IMR-90 (cell line): ENCODE measurements at regions not wholly inside any gene's neighbourhood (a gene's known extent, or its start where the extent isn't known, plus 50 kb on each side); places are given as distances from the start of the nearest gene placed in this dataset.

Source experiments
- CEBPB ChIP-seq: IDR thresholded peaks from 2 replicates; pipeline ENCODE4 v1.6.1; 2012; ENCODE audit warnings: low read depth, low read length, improper control_type of control experiment
- MAFK ChIP-seq: IDR thresholded peaks from 2 replicates; pipeline ENCODE4 v1.6.1; 2012; ENCODE audit warnings: low read depth, low read length, improper control_type of control experiment
- POLR2A ChIP-seq: IDR thresholded peaks from 2 replicates; pipeline ENCODE4 v1.6.1; 2012; ENCODE audit warnings: mild to moderate bottlenecking, low read depth, low read length
- RCOR1 ChIP-seq: IDR thresholded peaks from 2 replicates; pipeline ENCODE4 v1.6.1; 2012; ENCODE audit warnings: mild to moderate bottlenecking, low read length, improper control_type of control experiment; ENCODE audit not compliant: insufficient replicate concordance
- RFX5 ChIP-seq: IDR thresholded peaks from 2 replicates; pipeline ENCODE4 v1.8.0; 2012; ENCODE audit warnings: low read depth, mild to moderate bottlenecking, low read length, moderate library complexity
- SMC3 ChIP-seq: fragments of 150-350 bp; IDR thresholded peaks from 2 replicates; pipeline ENCODE4 v1.6.1; 2016; ENCODE audit warnings: low read depth, mild to moderate bottlenecking, antibody characterized with exemption, low read length, moderate library complexity
- TF ChIP-seq, protein P1 (sequence below): conservative IDR thresholded peaks from 2 replicates; pipeline ENCODE4 v1.5.1; 2012; ENCODE audit warnings: mild to moderate bottlenecking, low read depth, low read length, improper control_type of control experiment
- TF ChIP-seq, protein P2 (sequence below): fragments of 150-350 bp; IDR thresholded peaks from 2 replicates; pipeline ENCODE4 v1.6.1; 2017; ENCODE audit warnings: mild to moderate bottlenecking, antibody characterized with exemption, low read length, low read depth

DNA sequence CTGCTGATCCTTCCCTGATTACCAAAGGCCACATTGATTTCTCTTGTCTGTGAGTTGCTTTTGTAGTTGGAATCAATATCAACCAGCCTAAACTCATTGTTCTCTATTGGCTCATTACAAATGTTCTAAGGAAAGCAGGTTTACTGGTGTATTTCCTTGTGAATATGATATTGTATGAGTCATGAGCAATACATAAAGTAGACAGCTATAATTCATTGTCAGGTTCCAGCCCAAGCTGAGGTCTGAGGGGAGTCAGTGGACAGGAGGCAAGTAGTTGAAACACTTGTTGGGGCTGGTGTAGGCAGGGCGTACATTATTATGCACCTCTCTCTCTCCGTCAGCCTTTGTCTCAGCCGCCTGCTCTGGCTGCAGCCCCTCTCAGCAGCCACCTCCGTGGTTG, 451.7 kb downstream of the IPMK start:
- TF ChIP-seq, protein P1, sequence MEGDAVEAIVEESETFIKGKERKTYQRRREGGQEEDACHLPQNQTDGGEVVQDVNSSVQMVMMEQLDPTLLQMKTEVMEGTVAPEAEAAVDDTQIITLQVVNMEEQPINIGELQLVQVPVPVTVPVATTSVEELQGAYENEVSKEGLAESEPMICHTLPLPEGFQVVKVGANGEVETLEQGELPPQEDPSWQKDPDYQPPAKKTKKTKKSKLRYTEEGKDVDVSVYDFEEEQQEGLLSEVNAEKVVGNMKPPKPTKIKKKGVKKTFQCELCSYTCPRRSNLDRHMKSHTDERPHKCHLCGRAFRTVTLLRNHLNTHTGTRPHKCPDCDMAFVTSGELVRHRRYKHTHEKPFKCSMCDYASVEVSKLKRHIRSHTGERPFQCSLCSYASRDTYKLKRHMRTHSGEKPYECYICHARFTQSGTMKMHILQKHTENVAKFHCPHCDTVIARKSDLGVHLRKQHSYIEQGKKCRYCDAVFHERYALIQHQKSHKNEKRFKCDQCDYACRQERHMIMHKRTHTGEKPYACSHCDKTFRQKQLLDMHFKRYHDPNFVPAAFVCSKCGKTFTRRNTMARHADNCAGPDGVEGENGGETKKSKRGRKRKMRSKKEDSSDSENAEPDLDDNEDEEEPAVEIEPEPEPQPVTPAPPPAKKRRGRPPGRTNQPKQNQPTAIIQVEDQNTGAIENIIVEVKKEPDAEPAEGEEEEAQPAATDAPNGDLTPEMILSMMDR: no peak
- TF ChIP-seq RFX5 (no peak), POLR2A (no peak), CEBPB (no peak), MAFK (no peak), RCOR1 (no peak), SMC3 (no peak)
- TF ChIP-seq, protein P2, sequence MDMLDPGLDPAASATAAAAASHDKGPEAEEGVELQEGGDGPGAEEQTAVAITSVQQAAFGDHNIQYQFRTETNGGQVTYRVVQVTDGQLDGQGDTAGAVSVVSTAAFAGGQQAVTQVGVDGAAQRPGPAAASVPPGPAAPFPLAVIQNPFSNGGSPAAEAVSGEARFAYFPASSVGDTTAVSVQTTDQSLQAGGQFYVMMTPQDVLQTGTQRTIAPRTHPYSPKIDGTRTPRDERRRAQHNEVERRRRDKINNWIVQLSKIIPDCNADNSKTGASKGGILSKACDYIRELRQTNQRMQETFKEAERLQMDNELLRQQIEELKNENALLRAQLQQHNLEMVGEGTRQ: no peak
